ENCODE measurements at regions not wholly inside any gene's neighbourhood (a gene's known extent, or its start where the extent isn't known, plus 50 kb on each side); places are given as distances from the start of the nearest gene placed in this dataset.

DNA sequence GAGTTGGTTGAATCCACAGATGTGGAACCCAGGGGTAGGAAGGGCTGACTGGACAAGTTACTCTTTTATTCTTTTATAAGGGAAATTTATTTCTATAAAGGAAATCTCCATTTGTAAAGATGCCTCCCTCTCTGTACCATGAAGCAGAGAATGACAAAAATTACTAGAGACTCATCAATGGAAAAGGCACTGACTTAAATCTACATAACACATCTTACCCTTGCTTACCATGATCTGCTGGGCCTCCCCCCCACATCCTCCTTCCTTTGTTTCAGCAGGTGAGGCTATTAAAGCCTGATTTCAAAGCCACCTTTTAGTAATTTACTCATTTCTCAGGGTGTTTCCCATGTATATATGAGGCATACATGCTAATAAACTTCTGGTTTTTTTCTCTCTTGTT, 130.2 kb upstream of the HDDC2 start:
- Histone ChIP-seq H3K9me2 (ENCODE audit: insufficient read depth) (peaks cover 18% of the 10 kb centered on the region), H3K36me3 (ENCODE audit: insufficient read depth) (no peaks in the 10 kb centered on the region), H3K79me2 (replicated peaks; ENCODE audit: insufficient read depth) (no peaks in the 10 kb centered on the region), H3F3A (replicated peaks; ENCODE audit: low read depth) (no peaks in the 10 kb centered on the region), H3K4me1 (ENCODE audit: insufficient read depth) (peaks cover 46% of the 10 kb centered on the region), H3K4me2 (peak overlapping the region; percentile 61), H3K4me3 (peak overlapping the region; percentile 12; the same call in 1 of the 2 replicates), H3K27me3 (ENCODE audit: insufficient read depth) (no peaks in the 10 kb centered on the region), H2AFZ (no peak overlapping the region), H3K27ac (ENCODE audit: low read depth) (peak overlapping the region; percentile 68), H4K20me1 (replicated peaks; ENCODE audit: insufficient read depth) (no peaks in the 10 kb centered on the region)
- Mint-ChIP-seq H3K4me1 (peaks cover 34% of the 10 kb centered on the region), H3K4me3 (peak overlapping the region; percentile 31), H3K27ac (peak overlapping the region; percentile 92), H3K9me3 (no peaks in the 10 kb centered on the region; the same call in none of the 3 replicates), H3K36me3 (ENCODE audit: low read depth) (peaks cover 7% of the 10 kb centered on the region; the same call in 1 of the 3 replicates), H3K27me3 (ENCODE audit: insufficient read depth, low read depth, poor library complexity) (no peaks in the 10 kb centered on the region)
- peak; percentile 77 for ATAC-seq
- peak; percentile 87 for TF ChIP-seq NANOG (IDR thresholded peaks at IDR 0.05; ENCODE audit: borderline replicate concordance)
- TF ChIP-seq CREB1 (CRISPR knock-in tag; IDR thresholded peaks at IDR 0.05; ENCODE audit: low read depth) = no peak
- TF ChIP-seq EZH2phosphoT487 (IDR thresholded peaks at IDR 0.05; ENCODE audit: unreplicated experiment) = no peak
- TF ChIP-seq, protein P1, sequence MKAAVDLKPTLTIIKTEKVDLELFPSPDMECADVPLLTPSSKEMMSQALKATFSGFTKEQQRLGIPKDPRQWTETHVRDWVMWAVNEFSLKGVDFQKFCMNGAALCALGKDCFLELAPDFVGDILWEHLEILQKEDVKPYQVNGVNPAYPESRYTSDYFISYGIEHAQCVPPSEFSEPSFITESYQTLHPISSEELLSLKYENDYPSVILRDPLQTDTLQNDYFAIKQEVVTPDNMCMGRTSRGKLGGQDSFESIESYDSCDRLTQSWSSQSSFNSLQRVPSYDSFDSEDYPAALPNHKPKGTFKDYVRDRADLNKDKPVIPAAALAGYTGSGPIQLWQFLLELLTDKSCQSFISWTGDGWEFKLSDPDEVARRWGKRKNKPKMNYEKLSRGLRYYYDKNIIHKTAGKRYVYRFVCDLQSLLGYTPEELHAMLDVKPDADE (IDR thresholded peaks at IDR 0.05) = 0 out of 2 replicates have a peak, but pooled peaks have one; percentile 35
- no peak for TF ChIP-seq ZNF114 (CRISPR knock-in tag; IDR thresholded peaks at IDR 0.05)
- DNase-seq (ENCODE audit: low spot score) = peak; percentile 48

DNA sequence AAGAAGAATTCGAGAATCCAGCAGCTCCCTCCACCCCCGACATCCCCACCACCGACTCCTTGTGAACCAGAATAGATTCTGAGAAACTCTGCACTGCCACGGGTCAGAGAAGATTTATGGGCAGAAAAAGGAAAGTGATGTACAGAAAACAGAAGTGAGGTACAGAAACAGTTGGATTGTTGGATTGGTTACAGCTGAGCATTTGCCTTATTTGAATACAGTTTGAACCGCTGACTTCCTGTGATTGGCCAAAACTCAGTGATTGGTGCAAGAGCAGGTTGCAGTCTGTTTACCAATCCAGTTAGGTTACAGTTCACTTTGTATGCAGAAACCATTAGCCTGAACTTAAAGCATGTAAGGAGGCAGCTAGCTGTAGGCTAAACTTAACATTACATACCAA, 131.2 kb upstream of the HDDC2 start:
- H2AFZ ChIP-seq = no peak overlapping the region; the same call in 1 of the 2 replicates
- H3K4me3 ChIP-seq = no peak overlapping the region
- Mint-ChIP-seq H3K9me3 (no peaks in the 10 kb centered on the region; the same call in none of the 3 replicates), H3K36me3 (ENCODE audit: low read depth) (peaks cover 7% of the 10 kb centered on the region; the same call in 1 of the 3 replicates), H3K4me1 (peaks cover 34% of the 10 kb centered on the region), H3K27me3 (ENCODE audit: insufficient read depth, low read depth, poor library complexity) (no peaks in the 10 kb centered on the region), H3K27ac (peak overlapping the region; percentile 54), H3K4me3 (no peak overlapping the region)
- TF ChIP-seq, protein P2, sequence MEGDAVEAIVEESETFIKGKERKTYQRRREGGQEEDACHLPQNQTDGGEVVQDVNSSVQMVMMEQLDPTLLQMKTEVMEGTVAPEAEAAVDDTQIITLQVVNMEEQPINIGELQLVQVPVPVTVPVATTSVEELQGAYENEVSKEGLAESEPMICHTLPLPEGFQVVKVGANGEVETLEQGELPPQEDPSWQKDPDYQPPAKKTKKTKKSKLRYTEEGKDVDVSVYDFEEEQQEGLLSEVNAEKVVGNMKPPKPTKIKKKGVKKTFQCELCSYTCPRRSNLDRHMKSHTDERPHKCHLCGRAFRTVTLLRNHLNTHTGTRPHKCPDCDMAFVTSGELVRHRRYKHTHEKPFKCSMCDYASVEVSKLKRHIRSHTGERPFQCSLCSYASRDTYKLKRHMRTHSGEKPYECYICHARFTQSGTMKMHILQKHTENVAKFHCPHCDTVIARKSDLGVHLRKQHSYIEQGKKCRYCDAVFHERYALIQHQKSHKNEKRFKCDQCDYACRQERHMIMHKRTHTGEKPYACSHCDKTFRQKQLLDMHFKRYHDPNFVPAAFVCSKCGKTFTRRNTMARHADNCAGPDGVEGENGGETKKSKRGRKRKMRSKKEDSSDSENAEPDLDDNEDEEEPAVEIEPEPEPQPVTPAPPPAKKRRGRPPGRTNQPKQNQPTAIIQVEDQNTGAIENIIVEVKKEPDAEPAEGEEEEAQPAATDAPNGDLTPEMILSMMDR (conservative IDR thresholded peaks at IDR 0.05; ENCODE audit: low read depth in 2 of 2) = no peak
- DNase-seq (ENCODE audit: low spot score) = no peak
- peak overlapping the region; percentile 21; the same call in 1 of the 2 replicates for H3K4me2 ChIP-seq
- no peaks in the 10 kb centered on the region for H3F3A ChIP-seq (replicated peaks; ENCODE audit: low read depth)
- H3K27me3 ChIP-seq (ENCODE audit: insufficient read depth) = no peaks in the 10 kb centered on the region
- no peak for ATAC-seq
- no peak overlapping the region for H3K27ac ChIP-seq (ENCODE audit: low read depth)
- H3K36me3 ChIP-seq (ENCODE audit: insufficient read depth) = no peaks in the 10 kb centered on the region
- peaks cover 16% of the 10 kb centered on the region for H3K9me2 ChIP-seq (ENCODE audit: insufficient read depth)
- peaks cover 46% of the 10 kb centered on the region for H3K4me1 ChIP-seq (ENCODE audit: insufficient read depth)
- no peaks in the 10 kb centered on the region for H4K20me1 ChIP-seq (replicated peaks; ENCODE audit: insufficient read depth)
- H3K79me2 ChIP-seq (replicated peaks; ENCODE audit: insufficient read depth) = no peaks in the 10 kb centered on the region

DNA sequence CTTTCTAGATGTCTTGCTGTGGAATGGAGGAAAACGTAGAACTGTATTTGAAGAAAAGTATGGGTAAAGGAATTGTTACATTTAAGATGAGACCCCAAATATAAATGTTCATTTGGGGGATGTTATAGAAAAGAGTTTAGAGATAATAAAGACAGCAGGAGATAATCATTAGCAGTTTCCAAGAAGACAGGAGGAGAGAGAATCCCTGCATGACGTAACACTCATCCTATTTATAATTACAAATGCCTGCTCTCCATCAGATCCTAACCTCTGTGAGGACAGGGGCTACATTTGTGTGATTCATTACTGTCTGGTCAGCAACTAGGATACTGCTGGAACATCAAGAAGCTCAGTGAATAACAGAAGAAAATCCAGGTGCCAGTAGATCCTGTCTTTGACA, 133.0 kb upstream of the HDDC2 start:
- Mint-ChIP-seq H3K4me3 (no peak overlapping the region), H3K27me3 (ENCODE audit: insufficient read depth, low read depth, poor library complexity) (no peaks in the 10 kb centered on the region), H3K9me3 (no peaks in the 10 kb centered on the region; the same call in 1 of the 3 replicates), H3K36me3 (ENCODE audit: low read depth) (0 out of 3 replicates have a peak, but pooled peaks cover 3% of the 10 kb centered on the region), H3K4me1 (peaks cover 32% of the 10 kb centered on the region), H3K27ac (no peak overlapping the region)
- H3K4me3 ChIP-seq = no peak overlapping the region
- no peaks in the 10 kb centered on the region for H3K27me3 ChIP-seq (ENCODE audit: insufficient read depth)
- H3K9me2 ChIP-seq (ENCODE audit: insufficient read depth) = peaks cover 9% of the 10 kb centered on the region
- no peak for DNase-seq (ENCODE audit: low spot score)
- H3F3A ChIP-seq (replicated peaks; ENCODE audit: low read depth) = no peaks in the 10 kb centered on the region
- no peak overlapping the region for H2AFZ ChIP-seq
- TF ChIP-seq, protein P3, sequence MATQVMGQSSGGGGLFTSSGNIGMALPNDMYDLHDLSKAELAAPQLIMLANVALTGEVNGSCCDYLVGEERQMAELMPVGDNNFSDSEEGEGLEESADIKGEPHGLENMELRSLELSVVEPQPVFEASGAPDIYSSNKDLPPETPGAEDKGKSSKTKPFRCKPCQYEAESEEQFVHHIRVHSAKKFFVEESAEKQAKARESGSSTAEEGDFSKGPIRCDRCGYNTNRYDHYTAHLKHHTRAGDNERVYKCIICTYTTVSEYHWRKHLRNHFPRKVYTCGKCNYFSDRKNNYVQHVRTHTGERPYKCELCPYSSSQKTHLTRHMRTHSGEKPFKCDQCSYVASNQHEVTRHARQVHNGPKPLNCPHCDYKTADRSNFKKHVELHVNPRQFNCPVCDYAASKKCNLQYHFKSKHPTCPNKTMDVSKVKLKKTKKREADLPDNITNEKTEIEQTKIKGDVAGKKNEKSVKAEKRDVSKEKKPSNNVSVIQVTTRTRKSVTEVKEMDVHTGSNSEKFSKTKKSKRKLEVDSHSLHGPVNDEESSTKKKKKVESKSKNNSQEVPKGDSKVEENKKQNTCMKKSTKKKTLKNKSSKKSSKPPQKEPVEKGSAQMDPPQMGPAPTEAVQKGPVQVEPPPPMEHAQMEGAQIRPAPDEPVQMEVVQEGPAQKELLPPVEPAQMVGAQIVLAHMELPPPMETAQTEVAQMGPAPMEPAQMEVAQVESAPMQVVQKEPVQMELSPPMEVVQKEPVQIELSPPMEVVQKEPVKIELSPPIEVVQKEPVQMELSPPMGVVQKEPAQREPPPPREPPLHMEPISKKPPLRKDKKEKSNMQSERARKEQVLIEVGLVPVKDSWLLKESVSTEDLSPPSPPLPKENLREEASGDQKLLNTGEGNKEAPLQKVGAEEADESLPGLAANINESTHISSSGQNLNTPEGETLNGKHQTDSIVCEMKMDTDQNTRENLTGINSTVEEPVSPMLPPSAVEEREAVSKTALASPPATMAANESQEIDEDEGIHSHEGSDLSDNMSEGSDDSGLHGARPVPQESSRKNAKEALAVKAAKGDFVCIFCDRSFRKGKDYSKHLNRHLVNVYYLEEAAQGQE (IDR thresholded peaks at IDR 0.05; ENCODE audit: unreplicated experiment) = no peak
- H3K36me3 ChIP-seq (ENCODE audit: insufficient read depth) = no peaks in the 10 kb centered on the region
- peaks cover 39% of the 10 kb centered on the region for H3K4me1 ChIP-seq (ENCODE audit: insufficient read depth)
- no peak for ATAC-seq
- H3K27ac ChIP-seq (ENCODE audit: low read depth) = no peak overlapping the region
- no peak overlapping the region for H3K4me2 ChIP-seq
- no peaks in the 10 kb centered on the region for H4K20me1 ChIP-seq (replicated peaks; ENCODE audit: insufficient read depth)
- H3K79me2 ChIP-seq (replicated peaks; ENCODE audit: insufficient read depth) = no peaks in the 10 kb centered on the region

Measured in GM23338 (cell line).